ENCODE measurements at regions not wholly inside any gene's neighbourhood (a gene's known extent, or its start where the extent isn't known, plus 50 kb on each side); places are given as distances from the start of the nearest gene placed in this dataset.
"Not testable (repeated sequence)": the region's sequence is repeated elsewhere in the genome, so short reads cannot be mapped to it uniquely, and the experiment has no call there.

GRCh38 chr21:15119486-15119885 is 54.7 kb upstream of the NRIP1 start:
- no peak for DNase-seq (ENCODE audit: low read depth in 2 of 2)

DNA sequence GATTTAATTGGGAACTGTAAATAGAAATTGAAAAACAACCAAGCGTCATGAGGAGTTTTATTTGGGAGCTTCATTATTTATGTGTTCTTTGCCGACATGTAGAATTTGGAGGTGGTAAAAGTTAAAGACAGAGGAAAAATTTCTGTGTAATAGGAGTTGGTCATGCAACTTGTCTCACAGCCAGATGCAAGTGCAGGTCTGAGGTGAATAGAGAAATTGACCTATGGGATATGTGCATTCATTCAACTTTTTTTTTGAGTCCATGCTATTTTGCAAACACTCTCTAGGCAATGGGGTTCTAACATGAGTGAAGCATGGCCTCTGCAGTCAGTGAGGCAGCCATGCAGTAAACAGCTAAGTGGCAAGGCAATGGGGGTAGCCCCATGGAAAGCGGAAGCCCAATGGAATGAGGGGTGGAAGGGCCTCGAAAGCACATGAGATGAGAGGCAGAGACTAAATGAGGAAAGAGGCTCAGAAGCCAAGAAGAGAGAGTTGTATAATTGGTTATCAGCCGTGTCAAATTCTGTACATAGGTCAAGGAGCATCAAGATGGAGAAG is 56.4 kb upstream of the NRIP1 start:
- DNase-seq (ENCODE audit: low read depth in 2 of 2): no peak

GRCh38 chr21:15121655-15122120 is 56.9 kb upstream of the NRIP1 start:
- DNase-seq (ENCODE audit: low read depth in 2 of 2): no peak

DNA sequence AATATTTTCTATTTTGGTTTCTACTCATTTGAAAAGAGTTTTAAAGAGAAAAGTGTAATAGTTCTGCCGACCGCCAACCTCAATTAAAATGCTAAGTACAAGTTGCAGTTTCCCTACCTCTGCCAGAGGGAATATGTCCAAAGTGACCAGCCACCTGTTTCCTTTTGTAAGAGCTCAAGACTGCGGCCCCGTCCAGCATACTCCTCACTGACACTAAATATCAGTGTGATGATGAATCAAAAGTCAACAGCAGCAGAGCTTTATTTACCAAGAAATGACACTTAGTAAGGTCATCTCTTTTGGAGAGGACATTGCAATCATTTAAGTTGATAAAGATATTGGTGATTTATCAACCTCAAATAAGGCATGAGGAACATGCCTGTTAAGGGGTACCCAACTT is 57.4 kb upstream of the NRIP1 start:
- no peak for DNase-seq (ENCODE audit: low read depth in 2 of 2)

DNA sequence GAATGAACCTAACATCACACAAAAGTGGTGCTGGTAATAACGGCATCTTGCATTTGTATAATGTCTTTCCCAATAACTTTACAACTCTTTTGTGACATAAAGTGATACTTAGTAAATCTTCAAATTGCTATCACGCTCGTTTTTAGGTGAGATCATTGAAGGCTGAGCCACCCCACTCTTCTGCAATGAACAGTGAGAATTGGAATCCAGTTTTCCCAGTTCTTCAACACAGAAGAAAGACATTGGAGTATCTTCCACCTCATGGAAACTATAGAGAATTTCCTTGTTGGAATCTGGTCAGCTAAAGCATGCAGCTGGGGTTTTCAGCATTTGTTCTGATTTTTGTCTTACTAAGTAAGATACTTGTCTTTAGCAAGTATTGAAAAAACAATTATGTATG is 59.9 kb upstream of the NRIP1 start:
- DNase-seq (ENCODE audit: low read depth in 2 of 2): no peak

GRCh38 chr21:15126948-15127347 is 62.1 kb upstream of the NRIP1 start:
- no peak for DNase-seq (ENCODE audit: low read depth in 2 of 2)

GRCh38 chr21:15127437-15127836 is 62.6 kb upstream of the NRIP1 start:
- DNase-seq (ENCODE audit: low read depth in 2 of 2): no peak

- DNase-seq (ENCODE audit: low read depth in 2 of 2): no peak
Observed at GRCh38 chr21:15128267-15128666, 63.5 kb upstream of the NRIP1 start.

DNA sequence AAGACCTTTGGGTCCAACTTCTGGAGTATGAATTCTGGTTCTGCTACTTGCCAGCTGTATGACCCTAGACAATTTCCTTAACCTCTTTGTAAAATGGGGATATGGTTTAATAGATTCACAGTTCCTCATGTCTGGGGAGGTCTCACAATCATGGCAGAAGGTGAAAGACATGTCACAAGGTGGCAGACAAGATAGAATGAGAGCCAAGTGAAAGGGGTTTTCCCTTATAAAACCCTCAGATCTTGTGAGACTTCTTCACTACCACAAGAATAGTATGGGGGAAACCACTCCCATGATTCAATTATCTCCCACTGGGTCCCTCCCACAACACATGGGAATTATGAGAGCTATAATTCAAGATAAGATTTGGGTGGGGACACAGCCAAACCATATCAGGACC is 63.9 kb upstream of the NRIP1 start:
- DNase-seq (ENCODE audit: low read depth in 2 of 2): not testable (repeated sequence)

DNA sequence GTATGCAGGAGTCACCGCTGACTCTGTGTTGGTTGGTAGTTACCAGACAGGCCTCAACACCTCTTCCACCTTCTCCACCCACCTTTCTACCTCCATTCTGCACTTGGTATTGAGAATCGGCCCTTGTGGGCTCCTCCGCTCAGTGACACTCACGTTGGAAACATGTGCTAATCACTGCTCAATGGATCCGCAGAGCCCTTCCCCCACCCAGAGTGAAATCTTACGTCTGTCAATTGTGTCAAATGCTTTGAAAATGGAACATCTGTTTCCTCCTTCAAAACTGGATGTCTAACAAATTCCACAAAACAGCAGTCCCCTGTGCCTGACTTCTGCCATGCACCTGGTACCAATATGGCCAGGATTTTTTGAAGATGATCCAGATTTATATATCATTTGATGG is 65.5 kb upstream of the NRIP1 start:
- DNase-seq (ENCODE audit: low read depth in 2 of 2): no peak

- no peak for DNase-seq (ENCODE audit: low read depth in 2 of 2)
Observed at GRCh38 chr21:15130751-15131150, 66.0 kb upstream of the NRIP1 start.

GRCh38 chr21:15132781-15133180 is 68.0 kb upstream of the NRIP1 start:
- DNase-seq (ENCODE audit: low read depth in 2 of 2): no peak

GRCh38 chr21:15134701-15135470 is 70.1 kb upstream of the NRIP1 start:
- no peak for DNase-seq (ENCODE audit: low read depth in 2 of 2)

GRCh38 chr21:15135867-15136629 is 71.2 kb upstream of the NRIP1 start:
- DNase-seq (ENCODE audit: low read depth in 2 of 2): no peak

GRCh38 chr21:15138490-15138889 is 73.7 kb upstream of the NRIP1 start:
- DNase-seq (ENCODE audit: low read depth in 2 of 2): no peak

DNA sequence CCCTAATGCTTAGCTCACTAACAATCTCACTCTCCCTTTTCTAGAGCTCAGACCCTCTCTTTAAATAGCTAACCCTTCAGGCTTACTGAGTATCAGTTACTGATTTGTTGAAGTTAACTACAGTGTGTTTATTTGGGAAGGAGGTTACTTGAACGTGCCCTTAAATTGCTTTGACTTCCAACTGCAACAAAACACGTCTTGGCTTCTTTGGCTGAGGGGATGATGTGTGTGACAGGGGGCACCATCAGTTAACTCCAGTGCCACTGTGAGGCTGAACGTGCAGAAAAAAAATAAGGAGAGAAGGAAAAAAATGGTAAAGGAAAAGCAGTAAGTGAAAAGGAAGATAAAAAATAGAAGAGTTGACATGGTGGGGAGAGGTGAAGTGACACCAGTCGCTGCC is 75.1 kb upstream of the NRIP1 start:
- DNase-seq (ENCODE audit: low read depth in 2 of 2): no peak

- no peak for DNase-seq (ENCODE audit: low read depth in 2 of 2)
Observed at GRCh38 chr21:15140321-15141019, 75.7 kb upstream of the NRIP1 start.

- DNase-seq (ENCODE audit: low read depth in 2 of 2): no peak
Observed at GRCh38 chr21:15141261-15141970, 76.6 kb upstream of the NRIP1 start.

- no peak for DNase-seq (ENCODE audit: low read depth in 2 of 2)
Observed at GRCh38 chr21:15144026-15144425, 79.2 kb upstream of the NRIP1 start.

DNA sequence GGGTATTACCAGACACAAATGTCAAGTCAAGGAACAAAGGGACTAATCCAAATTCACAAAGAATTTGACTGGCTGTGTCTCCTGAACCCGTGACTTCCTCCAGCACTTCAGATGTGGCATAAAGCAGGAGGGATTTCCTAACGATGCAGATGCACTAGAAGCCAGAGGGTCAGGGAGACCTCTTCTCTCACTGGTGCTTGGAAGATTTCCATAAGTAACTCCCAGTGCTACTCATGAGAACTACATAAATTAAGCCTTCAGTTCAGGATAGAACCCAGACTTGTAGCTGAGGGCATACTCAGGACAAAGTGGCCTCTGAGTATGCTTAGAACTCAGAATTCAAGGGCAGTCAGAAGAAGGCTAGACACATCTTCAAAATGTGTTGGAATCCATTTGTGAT is 83.6 kb upstream of the NRIP1 start:
- no peak for DNase-seq (ENCODE audit: low read depth in 2 of 2)

DNA sequence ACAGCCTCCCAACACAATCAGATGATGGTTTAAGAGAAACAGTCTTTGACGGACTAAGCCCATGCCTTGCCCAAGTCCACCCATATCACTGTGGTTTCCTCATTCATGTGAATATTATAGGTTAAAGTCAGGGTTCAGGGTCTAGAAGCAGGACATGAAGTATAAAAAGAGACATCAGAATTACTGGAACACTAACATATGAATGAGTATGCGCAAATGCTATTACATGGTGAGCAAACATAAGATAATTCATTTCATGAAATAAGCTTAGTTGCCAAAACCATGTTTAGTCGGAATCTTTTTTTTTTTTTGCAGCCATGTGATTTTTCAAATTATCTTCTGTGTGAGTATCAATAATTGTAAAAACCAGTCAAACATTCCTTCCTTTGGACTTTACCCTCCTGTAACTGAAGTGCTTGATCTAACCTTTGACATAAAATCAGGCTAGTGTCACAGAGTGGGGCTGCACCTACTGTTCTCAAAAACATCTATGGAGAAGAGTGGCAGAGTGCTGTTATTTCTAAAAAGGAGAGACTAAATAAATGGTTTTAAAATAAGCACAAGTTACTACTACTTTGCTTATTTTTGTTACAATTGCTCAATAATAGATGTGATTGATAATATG is 84.9 kb upstream of the NRIP1 start:
- DNase-seq (ENCODE audit: low read depth in 2 of 2): no peak
